Fibroblast of the aortic adventitia (primary cell): ENCODE measurements at regions not wholly inside any gene's neighbourhood (a gene's known extent, or its start where the extent isn't known, plus 50 kb on each side); places are given as distances from the start of the nearest gene placed in this dataset.
A peak's percentile ranks its signal among the peaks of the same experiment; 100 is the strongest.

ENCODE experiments used
- DNase-seq: peaks from one replicate; pipeline ENCODE4 v3.0.0-alpha.2; 2010; ENCODE audit warnings: low read depth
- H3K4me3 ChIP-seq: 2 replicates; pipeline ENCODE4 v1.5.1; 2011; ENCODE audit warnings: low read depth, mild to moderate bottlenecking, control low read depth, low read length, moderate library complexity
- CTCF ChIP-seq: IDR thresholded peaks from 2 replicates; pipeline ENCODE4 v1.5.1; 2011; ENCODE audit warnings: mild to moderate bottlenecking, low read length, control low read depth, inconsistent platforms; ENCODE audit not compliant: insufficient read depth

GRCh38 chr2:145464866-145465265 is 944.9 kb upstream of the ZEB2 start:
- TF ChIP-seq CTCF = no peak
- peak; percentile 5 for DNase-seq
- no peak overlapping the region for H3K4me3 ChIP-seq

GRCh38 chr2:145460112-145460511 is 940.2 kb upstream of the ZEB2 start:
- DNase-seq = peak; percentile 6
- H3K4me3 ChIP-seq = no peak overlapping the region
- TF ChIP-seq CTCF = no peak

GRCh38 chr2:145431181-145431951 is 911.4 kb upstream of the ZEB2 start:
- no peak overlapping the region for H3K4me3 ChIP-seq
- no peak for TF ChIP-seq CTCF
- DNase-seq = peak; percentile 3

GRCh38 chr2:145423809-145424208 is 903.9 kb upstream of the ZEB2 start:
- H3K4me3 ChIP-seq = no peak overlapping the region
- no peak for DNase-seq
- TF ChIP-seq CTCF = no peak

GRCh38 chr2:145422576-145422975 is 902.7 kb upstream of the ZEB2 start:
- no peak overlapping the region for H3K4me3 ChIP-seq
- no peak for TF ChIP-seq CTCF
- DNase-seq = no peak

- no peak for TF ChIP-seq CTCF
- DNase-seq = peak; percentile 18
Measured at GRCh38 chr2:145421841-145422240, 901.9 kb upstream of the ZEB2 start.

GRCh38 chr2:145416640-145417039 is 896.7 kb upstream of the ZEB2 start:
- no peak overlapping the region for H3K4me3 ChIP-seq
- TF ChIP-seq CTCF = no peak
- peak; percentile 15 for DNase-seq

More at GRCh38 chr2:145421841-145422240, 901.9 kb upstream of the ZEB2 start:
- H3K4me3 ChIP-seq = no peak overlapping the region
